ENCODE measurements at regions not wholly inside any gene's neighbourhood (a gene's known extent, or its start where the extent isn't known, plus 50 kb on each side); places are given as distances from the start of the nearest gene placed in this dataset.

DNA sequence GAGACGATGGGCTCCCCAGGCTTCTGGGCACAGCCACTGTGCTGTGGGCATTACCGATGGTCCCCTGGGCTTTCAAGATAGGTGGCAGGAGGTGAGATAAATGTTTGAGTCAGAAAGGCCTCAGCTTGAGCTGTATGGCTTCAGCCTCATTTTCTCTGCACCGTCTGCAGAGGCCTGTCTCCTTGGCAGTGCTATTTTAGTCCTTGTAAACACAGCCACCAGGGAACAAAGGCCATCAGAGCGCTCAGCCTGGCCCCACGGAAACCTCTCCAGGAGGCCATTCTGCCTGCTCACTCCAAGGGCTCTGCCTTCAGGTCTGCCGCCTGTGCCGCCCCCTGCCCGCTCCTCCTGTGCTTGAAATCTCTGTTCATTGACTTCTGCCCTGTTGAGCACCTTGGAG, 1424.9 kb downstream of the TBC1D22A start:
- no peaks in the 10 kb centered on the region for H3K36me3 ChIP-seq (replicated peaks)
- no peak overlapping the region for H3K4me3 ChIP-seq
- DNase-seq (ENCODE audit: low spot score in 2 of 2) = no peak
- no peaks in the 10 kb centered on the region for H3K4me1 ChIP-seq
- H3K9me3 ChIP-seq = no peaks in the 10 kb centered on the region
- in situ Hi-C loops (cut with MboI; ENCODE audit: low sequenced_read_pairs) = no loop called here
- no peaks in the 10 kb centered on the region for H3K27me3 ChIP-seq (ENCODE audit: low read depth)

DNA sequence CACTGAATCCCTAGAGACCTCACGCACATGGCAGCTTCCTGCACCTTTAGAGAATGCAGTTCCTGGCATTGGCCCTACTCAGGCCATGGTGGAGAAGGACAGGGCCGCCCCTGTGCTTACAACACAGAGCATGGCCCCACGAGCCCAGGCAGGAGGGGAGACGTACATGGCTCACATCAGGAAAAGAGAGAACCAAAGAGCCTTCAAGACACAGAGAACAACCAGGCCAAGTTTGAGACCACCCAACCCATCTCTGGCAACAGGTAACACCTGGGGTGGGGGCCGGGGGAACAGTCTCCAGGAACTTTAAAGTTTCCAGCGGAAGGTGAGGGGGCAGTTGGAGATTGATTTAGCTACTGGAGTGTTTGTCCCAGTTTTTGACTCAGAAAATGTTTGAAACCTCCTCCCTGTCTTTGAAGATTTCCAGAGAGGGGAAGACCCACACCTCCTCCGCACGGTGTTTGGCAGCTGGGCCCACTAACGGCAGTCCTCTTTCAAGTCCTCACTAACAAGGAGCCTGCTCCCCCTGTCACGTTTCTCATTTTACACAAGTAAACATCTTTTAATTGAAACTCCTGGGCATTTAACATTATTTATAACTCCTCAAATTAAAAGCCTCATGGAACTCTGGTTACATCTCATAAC, 1423.8 kb downstream of the TBC1D22A start:
- H3K27me3 ChIP-seq (ENCODE audit: low read depth) = no peaks in the 10 kb centered on the region
- no peak for DNase-seq (ENCODE audit: low spot score in 2 of 2)
- no peak overlapping the region for H3K4me3 ChIP-seq
- no peaks in the 10 kb centered on the region for H3K4me1 ChIP-seq
- in situ Hi-C loops (cut with MboI; ENCODE audit: low sequenced_read_pairs) = no loop called here
- no peaks in the 10 kb centered on the region for H3K36me3 ChIP-seq (replicated peaks)
- no peaks in the 10 kb centered on the region for H3K9me3 ChIP-seq

DNA sequence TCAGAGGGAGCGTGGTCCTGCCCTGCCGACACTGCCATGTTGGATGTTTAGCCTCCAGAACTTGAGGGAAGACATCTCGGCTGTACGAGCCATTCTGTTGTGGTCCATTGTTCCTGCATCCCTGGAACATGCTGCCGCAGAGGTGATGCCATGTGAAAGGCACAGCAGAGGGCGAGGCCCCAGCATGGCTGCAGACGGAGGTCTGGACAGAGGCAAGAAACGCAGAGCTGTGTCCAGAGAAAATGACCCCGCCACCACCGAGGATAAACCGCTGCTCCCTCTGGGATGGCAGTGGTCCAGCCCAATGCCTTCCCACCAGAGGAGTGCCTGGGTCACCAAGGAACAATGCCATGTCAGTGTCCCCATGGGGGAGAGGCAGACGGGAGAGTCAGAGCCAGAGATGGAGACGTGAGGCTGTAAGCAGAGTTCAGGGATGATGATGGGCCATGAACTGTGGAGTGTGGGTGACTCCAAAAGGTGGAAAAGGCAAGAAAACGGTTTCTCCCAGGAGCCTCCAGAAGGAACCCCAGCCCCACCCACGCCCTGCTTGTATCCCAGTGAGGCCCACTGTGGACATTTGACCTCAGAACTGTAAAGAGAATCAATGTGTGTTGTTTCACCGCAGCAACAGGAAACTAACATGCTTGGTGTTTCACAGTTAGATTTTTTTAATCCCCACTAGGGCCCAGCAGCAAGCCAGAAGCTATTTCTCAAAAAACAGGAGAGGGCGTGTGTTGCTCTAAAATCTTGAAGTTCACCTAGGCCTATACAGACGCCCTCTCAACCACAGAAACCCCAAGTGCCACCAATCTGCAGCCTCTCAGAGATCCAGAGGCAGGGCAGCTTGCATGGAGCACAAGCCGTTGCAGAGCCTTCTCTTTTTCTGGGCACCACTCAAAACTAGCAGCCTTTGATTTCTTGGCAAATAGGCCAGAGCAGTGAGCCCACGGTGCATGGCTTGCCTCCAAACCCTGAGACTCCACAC, 1422.9 kb downstream of the TBC1D22A start:
- no peaks in the 10 kb centered on the region for H3K27me3 ChIP-seq (ENCODE audit: low read depth)
- DNase-seq (ENCODE audit: low spot score in 2 of 2) = no peak
- H3K4me3 ChIP-seq = no peak overlapping the region
- H3K9me3 ChIP-seq = no peaks in the 10 kb centered on the region
- in situ Hi-C loops (cut with MboI; ENCODE audit: low sequenced_read_pairs) = no loop called here
- H3K36me3 ChIP-seq (replicated peaks) = no peaks in the 10 kb centered on the region
- no peaks in the 10 kb centered on the region for H3K4me1 ChIP-seq

DNA sequence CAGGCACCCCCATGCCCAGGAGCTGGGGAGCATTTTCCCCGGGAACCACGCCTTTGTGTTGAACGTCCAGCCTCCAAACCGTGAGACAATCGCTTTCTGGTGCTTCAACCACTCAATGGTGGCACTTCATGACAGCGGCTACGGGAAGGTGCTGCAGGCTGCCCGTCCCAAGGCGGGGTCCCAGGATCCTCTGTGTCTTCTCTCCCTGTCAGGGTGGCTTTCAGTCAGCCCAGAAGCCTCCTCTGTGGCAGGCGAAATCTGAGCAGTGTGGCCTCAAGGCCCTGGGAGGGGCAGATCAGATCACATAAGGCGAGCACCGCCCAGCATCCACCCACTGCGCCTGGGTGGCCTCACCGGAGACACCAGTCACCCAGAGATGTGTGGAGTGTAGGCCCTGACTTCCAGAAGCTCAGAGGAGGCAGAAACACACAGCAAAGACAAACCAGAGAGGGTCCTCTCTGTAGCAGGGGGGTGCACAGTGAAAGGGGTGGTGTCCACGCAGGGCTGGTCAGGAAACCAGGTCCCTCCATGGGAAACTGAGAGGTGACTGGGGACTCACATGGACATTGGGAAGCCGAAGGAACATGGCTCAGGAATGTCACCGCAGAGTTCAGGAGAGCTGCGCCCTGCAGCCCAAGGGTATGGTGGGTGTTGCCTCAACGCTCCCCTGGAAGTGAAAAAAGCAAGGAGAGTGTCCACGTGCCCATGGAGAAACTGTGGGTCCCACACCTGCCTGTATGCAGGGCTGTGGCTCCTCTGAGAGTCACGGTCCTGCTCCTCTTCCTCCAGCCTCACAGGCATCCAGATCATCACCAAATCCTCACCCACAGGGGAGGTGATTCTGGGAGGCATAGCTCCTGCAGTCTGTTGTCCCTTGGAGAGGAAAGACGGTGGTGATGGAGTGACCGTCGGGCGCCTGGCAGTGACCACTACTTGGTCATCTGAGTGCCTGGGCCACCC, 1420.7 kb downstream of the TBC1D22A start:
- Histone ChIP-seq H3K9me3 (no peaks in the 10 kb centered on the region), H3K36me3 (replicated peaks) (no peaks in the 10 kb centered on the region), H3K27me3 (ENCODE audit: low read depth) (no peaks in the 10 kb centered on the region), H3K4me3 (no peak overlapping the region), H3K4me1 (no peaks in the 10 kb centered on the region)
- in situ Hi-C loops (cut with MboI; ENCODE audit: low sequenced_read_pairs) = no loop called here
- DNase-seq (ENCODE audit: low spot score in 2 of 2) = no peak

DNA sequence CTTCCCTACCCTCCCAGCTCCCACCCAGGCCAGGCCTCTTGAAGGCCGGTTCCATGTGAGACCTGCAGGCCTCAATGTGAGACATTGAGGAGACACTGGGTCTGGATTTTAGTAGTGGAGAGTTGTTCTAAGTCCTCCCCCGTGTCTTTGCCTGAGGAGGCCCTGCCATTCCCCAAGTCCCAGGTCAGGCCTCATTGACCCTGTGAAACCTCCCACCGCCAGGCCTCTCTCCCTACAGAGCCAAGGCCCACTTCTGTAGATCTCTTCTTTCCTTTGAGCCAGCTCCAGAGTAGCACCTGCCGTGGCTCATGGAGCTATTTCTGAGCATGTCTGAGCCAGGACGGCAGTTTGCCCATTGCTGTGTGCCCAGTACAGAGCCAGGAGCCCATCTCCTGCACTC, 1419.6 kb downstream of the TBC1D22A start:
- in situ Hi-C loops (cut with MboI; ENCODE audit: low sequenced_read_pairs) = no loop called here
- no peaks in the 10 kb centered on the region for H3K27me3 ChIP-seq (ENCODE audit: low read depth)
- no peak overlapping the region for H3K4me3 ChIP-seq
- no peaks in the 10 kb centered on the region for H3K4me1 ChIP-seq
- no peak for DNase-seq (ENCODE audit: low spot score in 2 of 2)
- no peaks in the 10 kb centered on the region for H3K36me3 ChIP-seq (replicated peaks)
- no peaks in the 10 kb centered on the region for H3K9me3 ChIP-seq

DNA sequence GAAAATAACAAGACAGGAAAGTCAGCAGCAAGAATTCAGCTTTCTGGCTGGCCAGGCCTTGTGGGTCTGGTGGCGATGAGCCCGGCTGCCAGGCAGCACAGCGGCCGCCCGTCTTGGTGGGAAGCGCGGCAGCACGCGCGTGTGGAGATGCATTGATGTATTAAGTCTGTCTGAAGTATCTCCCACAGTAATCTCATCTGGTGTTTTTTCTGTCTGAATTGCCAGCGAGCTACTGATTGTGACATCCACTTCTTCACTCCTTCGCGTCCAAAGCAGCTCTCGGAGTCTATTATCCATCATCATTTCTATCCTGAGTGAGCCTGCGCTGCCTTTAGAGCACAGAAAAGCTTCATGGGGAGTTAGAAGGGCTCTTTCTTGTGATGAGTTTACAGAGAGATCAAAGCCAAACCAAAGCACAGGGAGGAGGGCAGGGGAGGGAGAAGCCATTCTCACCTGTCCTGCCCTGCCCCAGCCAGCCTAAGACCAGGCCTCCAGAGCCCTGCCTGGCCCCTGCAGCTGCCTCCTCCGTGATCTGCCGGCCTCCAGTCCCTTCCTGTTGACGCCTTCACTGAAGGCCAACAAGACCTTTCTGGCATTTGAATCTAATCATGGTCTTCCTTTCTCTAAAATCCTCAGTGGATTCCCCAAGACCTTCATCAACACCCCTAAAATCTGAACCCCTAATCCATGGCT, 1419.0 kb downstream of the TBC1D22A start:
- Histone ChIP-seq H3K27me3 (ENCODE audit: low read depth) (no peaks in the 10 kb centered on the region), H3K4me1 (no peaks in the 10 kb centered on the region), H3K9me3 (no peaks in the 10 kb centered on the region), H3K36me3 (replicated peaks) (no peaks in the 10 kb centered on the region), H3K4me3 (no peak overlapping the region)
- no peak for DNase-seq (ENCODE audit: low spot score in 2 of 2)
- in situ Hi-C loops (cut with MboI; ENCODE audit: low sequenced_read_pairs) = no loop called here

DNA sequence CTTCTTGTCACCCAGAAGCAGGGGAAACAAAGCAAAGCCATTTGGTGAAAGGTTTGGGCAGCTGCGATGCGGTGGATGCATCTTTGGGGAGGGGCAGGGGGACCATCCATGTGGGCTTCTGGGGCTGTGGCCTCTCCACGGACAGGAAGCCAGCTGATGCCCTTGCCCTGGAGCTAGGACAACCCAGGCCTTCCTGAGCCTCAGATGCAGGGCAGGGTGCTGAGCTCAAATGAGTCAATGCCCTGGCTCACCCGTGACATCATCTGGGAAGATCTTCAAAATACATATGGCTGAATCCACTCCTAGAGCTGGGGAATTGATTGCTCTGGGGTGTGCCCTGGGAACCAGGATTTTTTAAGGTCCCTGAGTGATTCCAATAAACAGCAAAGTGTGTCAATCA, 1418.2 kb downstream of the TBC1D22A start:
- in situ Hi-C loops (cut with MboI; ENCODE audit: low sequenced_read_pairs) = no loop called here
- Histone ChIP-seq H3K4me3 (no peak overlapping the region), H3K27me3 (ENCODE audit: low read depth) (no peaks in the 10 kb centered on the region), H3K36me3 (replicated peaks) (no peaks in the 10 kb centered on the region), H3K9me3 (no peaks in the 10 kb centered on the region), H3K4me1 (no peaks in the 10 kb centered on the region)
- no peak for DNase-seq (ENCODE audit: low spot score in 2 of 2)

DNA sequence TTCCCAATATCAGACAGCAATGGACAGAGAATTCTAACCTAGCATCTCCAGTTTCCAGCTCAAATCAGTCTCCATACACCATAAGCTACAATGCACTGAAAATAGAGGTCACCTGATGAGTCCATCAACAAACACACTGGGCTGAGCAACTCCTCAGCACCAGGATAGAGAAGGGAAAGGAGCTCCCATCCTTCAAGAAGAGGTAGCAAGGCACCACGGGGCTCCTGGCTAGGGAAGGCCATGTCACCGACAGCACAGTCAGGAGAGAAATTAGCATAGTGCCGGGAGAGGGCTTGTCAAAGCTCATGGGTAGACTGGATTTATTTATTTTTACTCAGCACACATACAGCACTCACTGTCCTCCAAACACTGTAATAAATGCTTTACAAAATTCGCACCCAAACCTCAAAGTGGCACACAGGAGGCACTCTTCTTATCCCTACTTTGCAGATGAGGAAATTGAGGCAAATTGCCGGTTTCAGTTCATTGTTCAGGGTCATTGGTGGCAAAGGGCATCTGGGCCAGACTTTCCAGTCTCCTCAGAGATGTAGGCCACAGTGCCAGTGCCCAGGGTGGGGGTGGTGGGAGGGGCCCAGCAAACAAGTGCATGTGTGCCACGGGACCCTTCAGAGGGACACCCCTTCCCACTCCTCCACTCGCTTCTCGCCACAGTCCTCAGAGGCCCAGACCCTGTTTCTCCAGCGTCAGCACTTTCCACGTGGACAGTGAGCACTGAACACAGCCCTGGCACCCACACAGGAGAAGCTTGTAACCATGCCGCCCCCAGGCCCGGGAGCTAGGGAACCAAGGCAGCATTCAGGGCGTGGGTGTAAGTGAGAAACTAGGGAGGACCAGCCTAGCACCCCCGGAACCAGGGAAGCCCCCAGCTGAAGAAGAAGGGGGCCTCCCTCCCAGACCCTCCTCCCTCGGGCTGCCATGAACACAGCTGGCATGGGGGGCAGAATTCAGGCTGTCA, 1417.4 kb downstream of the TBC1D22A start:
- H3K36me3 ChIP-seq (replicated peaks) = no peaks in the 10 kb centered on the region
- no peak overlapping the region for H3K4me3 ChIP-seq
- no peaks in the 10 kb centered on the region for H3K4me1 ChIP-seq
- no peak for DNase-seq (ENCODE audit: low spot score in 2 of 2)
- in situ Hi-C loops (cut with MboI; ENCODE audit: low sequenced_read_pairs) = no loop called here
- no peaks in the 10 kb centered on the region for H3K9me3 ChIP-seq
- H3K27me3 ChIP-seq (ENCODE audit: low read depth) = no peaks in the 10 kb centered on the region

DNA sequence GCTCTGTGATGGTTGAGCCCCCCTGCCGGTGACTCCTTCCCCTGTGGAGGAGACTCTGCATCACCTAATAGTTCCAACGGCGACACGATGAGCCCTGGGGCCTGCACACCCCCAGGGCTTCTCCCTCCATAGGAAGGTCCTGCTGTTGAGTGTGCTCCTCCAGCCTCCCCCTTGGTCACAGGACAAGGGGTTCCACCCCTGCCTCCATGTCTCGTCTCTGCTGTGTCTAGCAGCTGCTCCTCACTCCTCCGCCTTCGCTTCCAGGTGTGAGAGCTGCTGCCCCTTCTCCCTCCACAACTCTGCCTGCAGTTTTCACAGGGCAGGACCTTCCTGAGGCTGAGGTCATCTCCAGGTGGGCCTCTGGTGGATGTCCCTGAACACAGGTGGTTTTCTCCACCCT, 1416.1 kb downstream of the TBC1D22A start:
- no peaks in the 10 kb centered on the region for H3K9me3 ChIP-seq
- DNase-seq (ENCODE audit: low spot score in 2 of 2) = no peak
- no peaks in the 10 kb centered on the region for H3K4me1 ChIP-seq
- H3K27me3 ChIP-seq (ENCODE audit: low read depth) = no peaks in the 10 kb centered on the region
- no peaks in the 10 kb centered on the region for H3K36me3 ChIP-seq (replicated peaks)
- in situ Hi-C loops (cut with MboI; ENCODE audit: low sequenced_read_pairs) = no loop called here
- no peak overlapping the region for H3K4me3 ChIP-seq

DNA sequence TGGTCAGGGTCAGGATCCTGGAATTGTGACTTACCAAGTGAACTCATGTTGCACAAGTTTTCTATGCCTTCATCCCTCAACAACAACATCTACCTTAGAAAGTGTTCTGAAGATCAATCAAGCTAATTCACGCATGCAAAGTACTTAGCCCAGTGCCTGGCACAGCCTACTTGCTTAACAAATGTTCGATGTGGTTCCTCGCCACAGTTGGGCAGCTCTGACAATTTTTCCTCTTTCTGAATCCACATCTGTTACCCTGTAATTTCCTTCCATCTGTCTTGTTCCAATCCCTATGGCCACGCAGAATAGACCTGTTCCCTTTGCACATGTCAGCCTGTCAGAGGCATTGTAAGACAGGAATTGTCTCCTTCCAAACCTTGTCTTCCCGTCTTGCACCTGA, 1415.2 kb downstream of the TBC1D22A start:
- in situ Hi-C loops (cut with MboI; ENCODE audit: low sequenced_read_pairs) = no loop called here
- no peak overlapping the region for H3K4me3 ChIP-seq
- no peaks in the 10 kb centered on the region for H3K36me3 ChIP-seq (replicated peaks)
- no peaks in the 10 kb centered on the region for H3K4me1 ChIP-seq
- no peaks in the 10 kb centered on the region for H3K27me3 ChIP-seq (ENCODE audit: low read depth)
- no peak for DNase-seq (ENCODE audit: low spot score in 2 of 2)
- H3K9me3 ChIP-seq = no peaks in the 10 kb centered on the region

DNA sequence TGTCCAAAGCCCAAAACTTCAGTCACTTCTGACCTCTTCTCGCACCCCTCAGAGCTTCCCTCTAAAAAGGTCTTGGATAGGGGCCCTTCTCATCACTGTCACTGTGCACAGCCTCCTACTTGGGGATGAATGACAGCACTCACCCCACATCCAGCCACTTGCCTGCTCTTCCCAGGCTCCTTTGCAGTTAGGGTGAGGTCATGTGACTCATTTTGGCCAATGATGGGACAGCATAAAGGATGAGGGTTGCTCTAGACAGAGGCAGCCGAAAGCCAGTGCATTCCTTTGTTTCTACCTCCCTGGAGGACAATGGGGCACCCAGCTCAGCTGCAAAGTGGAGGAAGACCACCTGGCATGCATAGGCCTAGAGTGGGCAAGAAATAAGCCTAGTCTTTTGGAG, 1413.3 kb downstream of the TBC1D22A start:
- DNase-seq (ENCODE audit: low spot score in 2 of 2) = no peak
- in situ Hi-C loops (cut with MboI; ENCODE audit: low sequenced_read_pairs) = no loop called here
- H3K27me3 ChIP-seq (ENCODE audit: low read depth) = no peaks in the 10 kb centered on the region
- no peak overlapping the region for H3K4me3 ChIP-seq
- H3K36me3 ChIP-seq (replicated peaks) = no peaks in the 10 kb centered on the region
- H3K9me3 ChIP-seq = no peaks in the 10 kb centered on the region
- H3K4me1 ChIP-seq = no peaks in the 10 kb centered on the region

DNA sequence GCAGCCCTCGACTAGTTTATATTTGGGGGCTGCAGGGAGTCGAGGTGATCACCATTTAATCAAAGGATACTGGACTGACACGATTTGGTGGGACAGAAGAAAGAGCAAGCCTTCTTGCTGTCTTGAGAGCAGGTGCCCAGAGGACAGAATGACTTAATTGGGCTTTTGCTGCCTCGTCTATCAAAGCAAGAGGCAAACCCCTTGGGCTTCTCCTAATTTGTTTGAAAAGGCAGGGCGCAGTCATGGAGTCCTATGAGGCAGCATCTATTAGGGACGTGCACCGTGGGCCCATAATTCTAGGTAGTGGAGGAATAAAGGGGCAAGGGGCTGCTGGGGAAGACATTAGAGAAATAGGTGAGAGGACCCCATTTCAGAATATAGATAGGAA, 1411.3 kb downstream of the TBC1D22A start:
- no peaks in the 10 kb centered on the region for H3K9me3 ChIP-seq
- no peaks in the 10 kb centered on the region for H3K36me3 ChIP-seq (replicated peaks)

More for the DNA sequence above, 1411.3 kb downstream of the TBC1D22A start:
- in situ Hi-C loops (cut with MboI; ENCODE audit: low sequenced_read_pairs) = no loop called here
- no peak for DNase-seq (ENCODE audit: low spot score in 2 of 2)
- H3K4me1 ChIP-seq = no peaks in the 10 kb centered on the region
- H3K4me3 ChIP-seq = no peak overlapping the region
- no peaks in the 10 kb centered on the region for H3K27me3 ChIP-seq (ENCODE audit: low read depth)
